NCI-H1417 (cell line): ENCODE measurements at regions not wholly inside any gene's neighbourhood (a gene's known extent, or its start where the extent isn't known, plus 50 kb on each side); places are given as distances from the start of the nearest gene placed in this dataset.
"Not testable (repeated sequence)": the region's sequence is repeated elsewhere in the genome, so short reads cannot be mapped to it uniquely, and the experiment has no call there.

Experiments used
- DNase-seq, 3 experiments: peaks; one replicate each; lab custom pipeline; 2025; lab: John Stamatoyannopoulos, UW

- no peak for DNase-seq
These were observed 175.4 kb downstream of the PCDH10 start for GRCh38 chr4:133324491-133324890.

GRCh38 chr4:133323670-133324069 lies 174.6 kb downstream of the PCDH10 start:
- DNase-seq, result peak in 1 of 3 experiments; percentile 13

- DNase-seq, result peak in 2 of 3 experiments; percentile 29 to 70
These were observed 171.6 kb downstream of the PCDH10 start for GRCh38 chr4:133320576-133321170.

GRCh38 chr4:133316909-133317308 lies 167.8 kb downstream of the PCDH10 start:
- peak in 1 of 3 experiments; percentile 21 for DNase-seq

GRCh38 chr4:133314991-133315390 lies 165.9 kb downstream of the PCDH10 start:
- DNase-seq, result peak in 1 of 3 experiments; percentile 44

- no peak for DNase-seq
These were observed 138.3 kb downstream of the PCDH10 start for GRCh38 chr4:133287396-133287795.

GRCh38 chr4:133278591-133278990 lies 129.5 kb downstream of the PCDH10 start:
- no peak for DNase-seq

- not testable (repeated sequence) for DNase-seq
These were observed 128.8 kb downstream of the PCDH10 start for GRCh38 chr4:133277940-133278339.

- no peak for DNase-seq
These were observed 126.2 kb downstream of the PCDH10 start for GRCh38 chr4:133275246-133275645.

GRCh38 chr4:133273401-133273800 lies 124.3 kb downstream of the PCDH10 start:
- no peak for DNase-seq

GRCh38 chr4:133270021-133270570 lies 121.0 kb downstream of the PCDH10 start:
- DNase-seq, result no peak

GRCh38 chr4:133268205-133268604 lies 119.1 kb downstream of the PCDH10 start:
- no peak for DNase-seq

GRCh38 chr4:133267506-133267905 lies 118.4 kb downstream of the PCDH10 start:
- DNase-seq, result not testable (repeated sequence)

GRCh38 chr4:133266966-133267365 lies 117.9 kb downstream of the PCDH10 start:
- DNase-seq, result not testable (repeated sequence)

GRCh38 chr4:133264251-133264650 lies 115.2 kb downstream of the PCDH10 start:
- DNase-seq, result not testable (repeated sequence)

GRCh38 chr4:133263104-133263503 lies 114.0 kb downstream of the PCDH10 start:
- no peak for DNase-seq

GRCh38 chr4:133247861-133248260 lies 98.8 kb downstream of the PCDH10 start:
- DNase-seq, result no peak

GRCh38 chr4:133245226-133245625 lies 96.1 kb downstream of the PCDH10 start:
- DNase-seq, result no peak
